Hepatocyte (in vitro differentiated cells): ENCODE measurements at regions not wholly inside any gene's neighbourhood (a gene's known extent, or its start where the extent isn't known, plus 50 kb on each side); places are given as distances from the start of the nearest gene placed in this dataset.

Source experiments
- DNase-seq: peaks from one replicate; pipeline ENCODE4 v3.0.0-alpha.2; 2016; ENCODE audit warnings: low spot score
- H2AFZ ChIP-seq: fragments of 200-600 bp; sonication (generic); 2 replicates; pipeline ENCODE4 v1.6.0; 2016; ENCODE audit warnings: antibody characterized with exemption, mild to moderate bottlenecking
- H3K27ac ChIP-seq: fragments of 200-600 bp; sonication (generic); 2 replicates; pipeline ENCODE4 v1.5.1; 2016; ENCODE audit warnings: mild to moderate bottlenecking
- H3K27me3 ChIP-seq: fragments of 200-600 bp; sonication (generic); 2 replicates; pipeline ENCODE4 v1.6.1; 2016
- H3K36me3 ChIP-seq: fragments of 200-600 bp; sonication (generic); replicated peaks from 2 replicates; pipeline ENCODE4 v1.5.1; 2016; ENCODE audit warnings: low read depth; ENCODE audit not compliant: insufficient read depth
- H3K4me1 ChIP-seq: fragments of 200-600 bp; sonication (generic); 2 replicates; pipeline ENCODE4 v1.5.1; 2016; ENCODE audit warnings: mild to moderate bottlenecking, moderate library complexity; ENCODE audit not compliant: insufficient read depth
- H3K4me2 ChIP-seq: fragments of 200-600 bp; sonication (generic); 2 replicates; pipeline ENCODE4 v1.6.0; 2016
- H3K4me3 ChIP-seq: fragments of 200-600 bp; sonication (generic); 2 replicates; pipeline ENCODE4 v1.5.1; 2016; ENCODE audit warnings: mild to moderate bottlenecking
- H3K79me2 ChIP-seq: fragments of 200-600 bp; sonication (generic); 2 replicates; pipeline ENCODE4 v1.6.0; 2017; ENCODE audit warnings: mild to moderate bottlenecking
- H3K9me2 ChIP-seq: fragments of 200-600 bp; sonication (generic); replicated peaks from 2 replicates; pipeline ENCODE4 v1.6.0; 2017; ENCODE audit warnings: mild to moderate bottlenecking; ENCODE audit not compliant: insufficient read depth
- H3K9me3 ChIP-seq: fragments of 200-600 bp; sonication (generic); 2 replicates; pipeline ENCODE4 v1.5.1; 2016; ENCODE audit warnings: low read depth, mild to moderate bottlenecking
- H4K20me1 ChIP-seq: fragments of 200-600 bp; sonication (generic); 2 replicates; pipeline ENCODE4 v1.6.0; 2016; ENCODE audit warnings: mild to moderate bottlenecking; ENCODE audit not compliant: insufficient read depth, poor library complexity, severe bottlenecking
- EZH2 ChIP-seq: fragments of 200-600 bp; sonication (generic); IDR thresholded peaks from 2 replicates; pipeline ENCODE4 v1.6.1; 2016; ENCODE audit warnings: antibody characterized with exemption, mild to moderate bottlenecking, borderline replicate concordance
- EZH2phosphoT487 ChIP-seq: fragments of 200-600 bp; sonication (generic); IDR thresholded peaks from one replicate; pipeline ENCODE4 v1.6.1; 2018; ENCODE audit warnings: antibody characterized with exemption, mild to moderate bottlenecking, low read depth, moderate library complexity; ENCODE audit not compliant: unreplicated experiment, severe bottlenecking
- WGBS: methylation state at CpG from one replicate; pipeline ENCODE4 v1.1.6; 2016; ENCODE audit warnings: low lambda C conversion rate; ENCODE audit errors: missing lambda C conversion rate; 5-methylcytosine and 5-hydroxymethylcytosine counted together
- TF ChIP-seq, protein P1 (sequence below): fragments of 200-600 bp; sonication (generic); IDR thresholded peaks from 2 replicates; pipeline ENCODE4 v1.5.1; 2016; ENCODE audit warnings: antibody characterized with exemption, mild to moderate bottlenecking; ENCODE audit not compliant: poor library complexity

DNA sequence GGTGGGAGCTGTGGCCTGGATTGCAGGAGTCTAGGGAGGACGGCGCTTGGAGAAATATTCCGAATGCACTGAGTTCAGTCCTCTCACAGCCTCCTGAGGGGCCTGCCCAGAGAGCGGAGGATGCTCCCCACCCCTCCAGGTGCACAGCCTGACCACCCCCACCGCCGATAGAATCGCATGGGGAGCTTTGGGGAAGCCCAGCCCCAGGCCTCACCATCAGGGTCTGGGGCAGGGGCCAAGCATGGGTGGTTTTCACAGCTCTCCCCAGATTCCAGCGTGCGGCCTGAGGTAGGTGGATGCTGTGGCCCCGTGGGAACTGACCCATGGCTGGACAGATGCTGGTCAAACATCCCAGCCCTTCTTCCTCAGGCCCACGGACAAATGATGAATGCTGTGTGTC is 79.9 kb upstream of the OLFM1 start:
- H3K4me2 ChIP-seq = no peak overlapping the region
- H3K4me3 ChIP-seq = no peak overlapping the region
- 89% methylated on average over 7 of the region's 11 CpGs for WGBS
- no peaks in the 10 kb centered on the region for H3K36me3 ChIP-seq
- no peaks in the 10 kb centered on the region for H3K9me2 ChIP-seq
- H3K79me2 ChIP-seq = no peaks in the 10 kb centered on the region
- no peaks in the 10 kb centered on the region for H3K4me1 ChIP-seq
- DNase-seq = no peak
- H3K27me3 ChIP-seq = no peaks in the 10 kb centered on the region
- no peaks in the 10 kb centered on the region for H3K9me3 ChIP-seq
- TF ChIP-seq EZH2phosphoT487 = no peak
- TF ChIP-seq EZH2 = no peak
- TF ChIP-seq, protein P1, sequence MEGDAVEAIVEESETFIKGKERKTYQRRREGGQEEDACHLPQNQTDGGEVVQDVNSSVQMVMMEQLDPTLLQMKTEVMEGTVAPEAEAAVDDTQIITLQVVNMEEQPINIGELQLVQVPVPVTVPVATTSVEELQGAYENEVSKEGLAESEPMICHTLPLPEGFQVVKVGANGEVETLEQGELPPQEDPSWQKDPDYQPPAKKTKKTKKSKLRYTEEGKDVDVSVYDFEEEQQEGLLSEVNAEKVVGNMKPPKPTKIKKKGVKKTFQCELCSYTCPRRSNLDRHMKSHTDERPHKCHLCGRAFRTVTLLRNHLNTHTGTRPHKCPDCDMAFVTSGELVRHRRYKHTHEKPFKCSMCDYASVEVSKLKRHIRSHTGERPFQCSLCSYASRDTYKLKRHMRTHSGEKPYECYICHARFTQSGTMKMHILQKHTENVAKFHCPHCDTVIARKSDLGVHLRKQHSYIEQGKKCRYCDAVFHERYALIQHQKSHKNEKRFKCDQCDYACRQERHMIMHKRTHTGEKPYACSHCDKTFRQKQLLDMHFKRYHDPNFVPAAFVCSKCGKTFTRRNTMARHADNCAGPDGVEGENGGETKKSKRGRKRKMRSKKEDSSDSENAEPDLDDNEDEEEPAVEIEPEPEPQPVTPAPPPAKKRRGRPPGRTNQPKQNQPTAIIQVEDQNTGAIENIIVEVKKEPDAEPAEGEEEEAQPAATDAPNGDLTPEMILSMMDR = no peak
- no peaks in the 10 kb centered on the region for H4K20me1 ChIP-seq
- no peak overlapping the region for H3K27ac ChIP-seq
- H2AFZ ChIP-seq = no peak overlapping the region

DNA sequence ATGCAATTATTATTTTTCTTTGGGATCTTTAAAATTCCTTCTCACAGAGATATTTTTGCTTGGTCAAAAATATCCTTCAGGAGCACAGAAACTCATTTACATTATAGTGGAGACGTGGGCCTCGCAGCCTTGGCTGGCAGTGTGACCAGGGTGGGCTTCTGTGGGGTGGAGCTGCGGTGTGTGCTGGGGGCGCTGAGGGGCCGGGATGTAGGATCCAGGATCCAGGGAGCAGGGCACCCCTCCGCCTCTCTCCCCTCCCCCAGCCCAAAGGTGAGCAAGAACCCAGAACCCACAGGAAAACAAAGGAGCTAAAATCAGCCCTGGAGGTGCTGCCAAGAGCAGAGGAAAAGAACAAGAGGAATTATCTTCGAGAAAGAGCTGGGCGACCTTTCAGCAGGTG is 79.1 kb upstream of the OLFM1 start:
- Histone ChIP-seq H3K27me3 (no peaks in the 10 kb centered on the region), H3K4me3 (no peak overlapping the region), H3K79me2 (no peaks in the 10 kb centered on the region), H3K9me2 (no peaks in the 10 kb centered on the region), H3K9me3 (no peaks in the 10 kb centered on the region), H3K27ac (no peak overlapping the region), H2AFZ (no peak overlapping the region), H3K4me1 (no peaks in the 10 kb centered on the region), H4K20me1 (no peaks in the 10 kb centered on the region), H3K36me3 (no peaks in the 10 kb centered on the region), H3K4me2 (no peak overlapping the region)
- WGBS = 97% methylated on average over 8 of the region's 8 CpGs
- no peak for DNase-seq
- no peak for TF ChIP-seq EZH2
- TF ChIP-seq, protein P1 = no peak
- TF ChIP-seq EZH2phosphoT487 = no peak

DNA sequence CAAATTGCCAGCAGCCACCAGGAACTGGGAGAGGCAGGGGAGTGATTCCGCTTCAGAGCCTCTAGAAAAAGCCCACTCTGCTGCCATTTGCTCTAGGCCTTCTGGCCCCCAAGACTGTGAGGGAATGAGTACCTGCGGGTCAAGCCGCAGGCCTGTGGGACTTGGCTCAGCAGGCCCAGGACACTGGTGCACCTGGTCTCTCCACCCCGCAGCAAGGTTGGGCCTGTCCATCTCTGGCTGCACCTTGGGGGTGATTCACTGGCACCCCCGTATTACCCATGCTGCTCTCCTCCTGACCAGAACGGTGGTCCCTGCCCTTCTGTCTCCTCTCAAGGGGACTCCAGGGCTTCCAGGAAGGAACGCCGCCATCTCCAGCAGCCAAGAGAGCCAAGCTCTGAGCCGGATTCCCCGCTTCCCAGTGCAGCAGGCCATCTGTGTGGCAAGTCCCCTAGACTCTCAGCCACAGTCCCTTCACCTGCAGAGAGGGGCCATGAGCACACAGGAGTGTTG is 78.4 kb upstream of the OLFM1 start:
- no peaks in the 10 kb centered on the region for H3K9me2 ChIP-seq
- no peaks in the 10 kb centered on the region for H3K27me3 ChIP-seq
- no peak for TF ChIP-seq EZH2
- no peak for TF ChIP-seq EZH2phosphoT487
- TF ChIP-seq, protein P1 = no peak
- no peak overlapping the region for H3K27ac ChIP-seq
- no peak overlapping the region for H3K4me2 ChIP-seq
- H2AFZ ChIP-seq = no peak overlapping the region
- no peaks in the 10 kb centered on the region for H3K4me1 ChIP-seq
- H3K36me3 ChIP-seq = no peaks in the 10 kb centered on the region
- no peaks in the 10 kb centered on the region for H3K9me3 ChIP-seq
- no peak overlapping the region for H3K4me3 ChIP-seq
- DNase-seq = no peak
- H4K20me1 ChIP-seq = no peaks in the 10 kb centered on the region
- H3K79me2 ChIP-seq = no peaks in the 10 kb centered on the region
- 97% methylated on average over 9 of the region's 10 CpGs for WGBS
